GM12865 (cell line): ENCODE measurements at regions not wholly inside any gene's neighbourhood (a gene's known extent, or its start where the extent isn't known, plus 50 kb on each side); places are given as distances from the start of the nearest gene placed in this dataset.
"Not testable (repeated sequence)": the region's sequence is repeated elsewhere in the genome, so short reads cannot be mapped to it uniquely, and the experiment has no call there.

Experiments used
- DNase-seq: peaks from one replicate; pipeline ENCODE4 v3.0.0; 2010; ENCODE audit warnings: low read depth
- H3K4me3 ChIP-seq: 2 replicates; pipeline ENCODE4 v1.5.1; 2011; ENCODE audit warnings: mild to moderate bottlenecking, low read depth, low read length, control low read depth
- CTCF ChIP-seq: IDR thresholded peaks from 2 replicates; pipeline ENCODE4 v1.5.1; 2011; ENCODE audit warnings: low read length, control low read depth, low read depth, inconsistent platforms; ENCODE audit not compliant: insufficient read depth; ENCODE audit errors: missing control alignments

GRCh38 chr18:76613053-76613754, 118.2 kb upstream of the ZNF516 start:
- no peak overlapping the region for H3K4me3 ChIP-seq
- no peak for TF ChIP-seq CTCF
- DNase-seq, result no peak

- not testable (repeated sequence) for H3K4me3 ChIP-seq, DNase-seq
Measured at GRCh38 chr18:76611750-76612045, 116.7 kb upstream of the ZNF516 start.

- no peak for DNase-seq
- H3K4me3 ChIP-seq, result no peak overlapping the region
- TF ChIP-seq CTCF, result no peak
Measured at GRCh38 chr18:76610933-76611749, 116.1 kb upstream of the ZNF516 start.

GRCh38 chr18:76610012-76610411, 115.0 kb upstream of the ZNF516 start:
- TF ChIP-seq CTCF, result no peak
- no peak for DNase-seq
- no peak overlapping the region for H3K4me3 ChIP-seq

GRCh38 chr18:76605341-76605929, 110.4 kb upstream of the ZNF516 start:
- no peak for TF ChIP-seq CTCF
- no peak overlapping the region for H3K4me3 ChIP-seq
- no peak for DNase-seq

- no peak overlapping the region for H3K4me3 ChIP-seq
- DNase-seq, result no peak
- TF ChIP-seq CTCF, result no peak
Measured at GRCh38 chr18:76604935-76605240, 109.8 kb upstream of the ZNF516 start.

- DNase-seq, result no peak
- no peak overlapping the region for H3K4me3 ChIP-seq
- TF ChIP-seq CTCF, result no peak
Measured at GRCh38 chr18:76604108-76604934, 109.3 kb upstream of the ZNF516 start.
